GM21737 (cell line): ENCODE measurements at regions not wholly inside any gene's neighbourhood (a gene's known extent, or its start where the extent isn't known, plus 50 kb on each side); places are given as distances from the start of the nearest gene placed in this dataset.

Source experiments
- ATAC-seq: cut with Tn5 transposase; IDR thresholded peaks from one replicate; pipeline ENCODE4 v1.9.1; 2021; ENCODE audit warnings: mild to moderate bottlenecking, moderate library complexity; ENCODE audit not compliant: unreplicated experiment

DNA sequence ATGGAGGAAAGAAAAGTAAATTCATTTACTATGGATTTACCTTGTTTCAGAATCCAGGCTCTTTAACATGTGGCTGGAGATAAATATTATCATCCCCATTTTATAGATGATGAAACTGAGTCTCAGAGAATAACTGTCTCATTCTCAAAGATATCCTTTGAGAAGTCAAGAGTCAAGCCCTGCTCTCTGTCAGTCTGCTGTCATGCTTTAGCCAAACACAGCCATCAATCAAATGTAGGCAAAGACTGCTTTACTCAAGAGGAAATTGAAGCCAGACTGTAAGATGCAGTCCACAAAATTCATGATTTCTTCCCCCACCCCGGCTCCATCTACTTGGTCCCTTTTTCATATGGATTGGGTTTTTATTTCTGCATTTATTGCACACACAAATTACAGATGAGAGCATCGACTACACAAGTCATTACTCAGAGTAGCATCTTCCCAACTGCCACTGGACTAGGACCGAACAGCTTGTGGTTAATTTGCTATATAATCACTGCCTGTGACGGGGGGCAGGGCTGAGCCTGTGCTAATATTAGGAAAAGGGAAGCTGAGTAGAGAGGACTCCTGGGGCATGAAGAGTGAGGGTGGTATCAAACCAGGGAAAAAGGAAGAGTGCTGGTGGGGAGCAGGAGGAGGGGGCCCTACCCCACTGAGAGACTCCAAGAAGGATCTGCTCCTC lies 102.7 kb upstream of the TOP1 start:
- no peak for ATAC-seq

GRCh38 chr20:40926928-40927327 lies 101.7 kb upstream of the TOP1 start:
- ATAC-seq, result no peak

DNA sequence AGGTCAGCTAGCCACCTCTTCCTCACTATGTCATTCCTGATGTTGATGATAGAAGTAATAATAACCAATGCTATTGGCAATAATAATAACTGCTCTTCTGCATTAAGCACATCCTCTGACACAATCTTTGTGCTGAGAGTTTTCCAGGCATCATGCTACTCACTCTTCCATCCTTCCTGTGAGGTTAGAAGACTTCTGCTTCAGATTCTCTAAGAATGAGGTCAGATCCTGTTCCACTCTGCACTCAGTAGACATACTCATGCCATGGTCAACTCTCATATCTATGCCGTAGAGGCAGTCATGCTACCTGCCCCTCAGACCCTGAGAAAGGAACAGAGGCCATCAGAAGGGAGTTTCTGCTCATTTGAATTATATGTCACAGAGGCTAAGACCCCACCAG lies 98.1 kb upstream of the TOP1 start:
- no peak for ATAC-seq

- ATAC-seq, result no peak
Observed at GRCh38 chr20:40931410-40932044, 97.1 kb upstream of the TOP1 start.

- no peak for ATAC-seq
Observed at GRCh38 chr20:40932436-40932835, 96.2 kb upstream of the TOP1 start.

DNA sequence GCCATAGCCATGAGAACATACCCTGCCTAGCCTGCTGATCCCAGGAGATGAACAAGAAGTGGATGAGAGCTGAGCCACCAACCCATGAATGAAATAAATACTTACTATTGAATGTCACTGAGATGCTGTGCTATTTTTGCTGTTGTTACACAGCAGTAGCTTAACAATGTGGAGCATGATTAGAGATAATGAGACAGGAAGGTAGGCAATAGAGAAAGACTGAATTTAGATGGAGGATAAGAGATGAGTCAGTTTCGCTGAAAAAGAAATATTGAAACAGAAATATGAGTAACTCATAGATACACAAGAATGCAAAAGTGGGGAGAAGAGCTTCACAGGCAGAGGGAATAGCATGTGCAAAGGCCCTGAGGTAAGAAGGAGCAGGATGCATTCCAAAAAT lies 94.9 kb upstream of the TOP1 start:
- ATAC-seq, result no peak

DNA sequence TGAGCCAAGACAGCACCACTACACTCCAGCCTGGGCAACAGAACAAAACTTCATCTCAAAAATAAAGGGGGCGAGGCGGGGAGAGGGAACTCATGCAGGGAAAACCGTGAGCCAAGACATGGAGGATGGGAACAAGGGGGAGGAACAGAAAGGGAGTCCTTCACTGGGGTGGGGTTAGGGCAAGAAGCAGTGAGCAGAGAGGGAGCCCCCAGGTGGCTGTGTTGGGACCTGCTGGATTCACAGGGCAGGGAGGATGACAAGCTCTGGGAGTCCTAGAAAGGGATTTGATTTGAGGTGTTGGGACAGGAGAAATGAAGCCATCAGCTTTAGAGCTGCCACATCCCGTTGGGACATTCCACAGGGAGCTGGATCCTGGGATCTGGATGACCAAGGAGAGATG lies 90.6 kb upstream of the TOP1 start:
- no peak for ATAC-seq

DNA sequence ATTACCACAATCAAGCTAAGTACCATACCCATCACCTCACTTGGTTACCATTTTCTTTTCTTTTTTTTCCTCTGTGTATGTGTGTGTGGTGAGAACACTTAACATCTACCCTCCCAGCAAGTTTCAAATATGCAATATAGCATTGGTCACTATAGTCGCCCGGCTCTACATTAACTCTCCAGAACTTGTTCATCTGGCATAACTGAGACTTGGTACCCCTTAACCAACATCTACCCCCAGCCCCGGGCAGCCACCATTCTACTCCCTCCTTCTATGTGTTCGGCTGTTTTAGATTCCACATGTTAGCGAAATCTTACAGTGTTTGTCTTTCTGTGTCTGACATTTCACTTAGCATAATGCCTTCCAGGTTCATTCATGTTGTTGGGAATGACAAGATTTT lies 89.0 kb upstream of the TOP1 start:
- no peak for ATAC-seq

- ATAC-seq, result no peak
Observed at GRCh38 chr20:40941133-40941610, 87.5 kb upstream of the TOP1 start.

- ATAC-seq, result no peak
Observed at GRCh38 chr20:40942006-40942405, 86.6 kb upstream of the TOP1 start.

DNA sequence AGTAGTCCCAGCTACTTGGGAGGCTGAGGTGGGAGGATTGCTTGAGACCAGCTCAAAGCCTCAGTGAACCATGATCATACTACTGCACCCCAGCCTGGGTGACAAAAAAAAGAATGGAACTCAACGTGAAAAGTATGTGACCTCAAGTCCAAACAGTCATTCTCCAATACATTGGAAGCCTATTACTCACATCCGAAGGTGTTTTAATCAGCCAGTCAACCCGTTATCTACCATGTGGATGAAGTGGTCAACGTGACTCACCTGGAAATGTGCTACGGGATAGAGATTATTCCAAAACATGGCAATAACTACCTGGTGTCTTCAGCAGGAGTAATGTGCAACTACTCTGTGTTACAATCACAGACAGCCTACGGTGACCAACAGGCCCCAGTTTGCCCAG lies 85.8 kb upstream of the TOP1 start:
- no peak for ATAC-seq

DNA sequence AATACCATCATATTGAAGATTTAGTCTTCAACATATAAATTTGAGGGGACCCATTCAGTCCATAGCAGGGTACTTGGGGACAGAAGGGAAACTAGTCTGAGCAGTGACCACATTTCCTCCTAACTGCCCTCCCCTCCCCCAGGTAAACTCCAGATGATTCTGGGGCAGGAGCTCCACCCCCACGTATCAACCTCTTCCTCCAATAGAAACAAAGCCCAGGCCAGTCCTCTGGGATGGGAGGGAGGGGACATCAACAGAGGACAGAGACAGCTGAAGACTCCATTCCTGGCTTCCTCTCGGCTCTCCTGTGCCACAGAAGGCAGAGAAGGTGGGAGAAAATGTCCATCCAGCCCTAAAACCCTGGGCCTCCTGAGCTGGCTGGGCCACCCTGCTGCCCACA lies 85.0 kb upstream of the TOP1 start:
- no peak for ATAC-seq

DNA sequence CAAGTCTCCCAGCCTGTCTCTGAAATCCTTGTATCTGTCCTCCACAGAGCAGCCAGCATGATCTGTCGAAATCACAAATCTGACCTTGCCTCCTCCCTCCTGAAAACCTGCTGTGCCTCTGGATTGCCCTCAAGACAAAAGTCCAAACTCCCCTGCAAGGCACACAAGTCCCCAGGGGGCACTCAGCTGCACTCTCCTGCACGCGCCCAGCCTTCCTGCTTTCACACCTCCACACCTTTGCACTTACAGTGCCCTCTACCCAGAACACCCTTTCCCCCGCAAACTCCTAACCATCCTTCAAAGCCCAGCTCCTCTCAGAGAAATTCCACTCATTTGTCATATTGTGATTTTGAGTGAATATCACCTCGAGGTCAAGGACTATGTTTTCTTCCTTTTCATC lies 83.4 kb upstream of the TOP1 start:
- ATAC-seq, result no peak

DNA sequence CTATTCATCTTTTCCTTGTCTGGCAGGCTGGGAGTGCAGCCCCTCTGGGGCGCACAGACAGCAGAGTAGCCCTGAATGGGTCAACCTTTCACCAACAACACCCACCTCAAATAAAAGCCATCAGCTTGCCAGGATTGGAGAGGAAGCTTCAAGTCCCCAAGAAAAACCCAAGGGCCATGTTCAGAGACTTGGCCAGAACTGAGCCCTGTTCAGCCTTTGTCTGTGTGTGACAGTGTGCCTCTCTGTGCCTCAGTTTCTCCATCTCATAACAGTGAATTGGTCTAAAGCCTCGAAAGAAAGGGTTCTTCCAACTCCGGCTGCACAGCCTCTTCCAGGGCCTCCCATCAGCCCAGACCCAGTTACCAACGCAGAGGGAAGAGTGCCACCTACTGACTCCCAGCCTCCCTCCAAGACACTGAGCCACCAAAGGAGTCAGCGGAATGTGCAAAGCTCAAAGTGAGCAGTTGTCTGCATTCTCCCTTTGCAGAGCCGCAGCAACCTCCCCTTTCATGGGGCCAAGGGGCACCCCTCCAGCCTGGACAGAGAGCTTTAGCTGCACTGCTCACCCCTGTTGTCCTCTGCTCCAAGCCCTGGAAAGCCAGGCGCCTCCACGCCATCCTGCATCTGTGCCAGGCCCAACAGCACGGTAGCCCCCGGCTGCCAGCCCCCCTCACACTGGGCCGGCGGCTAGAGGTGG lies 82.7 kb upstream of the TOP1 start:
- no peak for ATAC-seq

DNA sequence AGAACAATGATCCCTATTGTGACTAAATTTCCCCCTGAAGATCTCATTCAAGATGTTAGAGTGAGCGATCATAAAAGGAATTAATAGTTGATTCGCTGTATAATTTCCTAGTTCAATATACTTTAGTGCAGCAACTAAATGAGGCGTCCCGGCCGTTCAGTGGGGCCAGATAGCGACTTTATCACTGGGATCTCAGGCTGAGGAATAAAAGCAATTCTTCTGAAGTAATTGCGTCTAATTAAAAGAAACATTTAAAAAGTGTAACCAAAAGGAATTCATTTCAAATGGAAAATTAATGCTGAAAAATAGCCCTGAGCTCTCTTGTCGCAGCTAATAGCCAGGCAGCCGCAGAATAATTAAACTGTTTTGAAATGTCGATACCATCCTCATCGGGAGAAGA lies 82.2 kb upstream of the TOP1 start:
- no peak for ATAC-seq

DNA sequence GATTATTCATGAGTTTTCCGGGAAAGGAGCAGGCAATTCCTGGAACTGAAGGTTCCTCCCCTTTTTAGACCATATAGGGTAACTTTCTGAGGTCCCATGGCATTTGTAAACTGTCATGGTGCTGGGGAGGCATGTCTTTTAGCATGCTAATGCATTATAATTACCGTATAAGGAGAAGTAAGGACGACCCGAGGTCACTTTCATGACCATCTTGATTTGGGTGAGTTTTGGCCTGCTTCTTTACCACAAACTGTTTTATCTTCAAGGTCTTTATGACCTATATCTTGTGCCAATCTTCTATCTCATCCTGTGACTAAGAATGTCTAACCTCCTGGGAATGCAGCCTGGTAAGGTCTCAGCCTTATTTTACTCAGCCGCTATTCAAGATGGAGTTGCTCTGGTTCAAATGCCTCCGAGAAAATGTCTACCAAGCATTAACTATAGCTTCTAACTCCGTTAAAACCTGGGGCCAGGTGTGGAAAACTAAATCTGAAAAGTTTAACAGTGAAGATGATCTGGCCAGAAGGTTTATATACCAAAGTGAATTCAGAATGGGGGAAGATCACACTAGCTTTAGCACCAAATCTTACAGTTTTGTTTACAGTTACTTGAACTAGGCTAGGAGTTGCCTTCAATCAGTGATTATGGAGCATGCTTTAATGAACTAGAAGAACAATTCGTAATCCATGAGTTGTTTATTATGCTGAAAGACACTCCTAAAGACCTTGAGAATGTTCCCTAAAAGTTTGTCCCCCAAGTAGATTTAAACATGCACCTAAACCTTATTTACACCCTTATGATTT lies 80.0 kb upstream of the TOP1 start:
- no peak for ATAC-seq

DNA sequence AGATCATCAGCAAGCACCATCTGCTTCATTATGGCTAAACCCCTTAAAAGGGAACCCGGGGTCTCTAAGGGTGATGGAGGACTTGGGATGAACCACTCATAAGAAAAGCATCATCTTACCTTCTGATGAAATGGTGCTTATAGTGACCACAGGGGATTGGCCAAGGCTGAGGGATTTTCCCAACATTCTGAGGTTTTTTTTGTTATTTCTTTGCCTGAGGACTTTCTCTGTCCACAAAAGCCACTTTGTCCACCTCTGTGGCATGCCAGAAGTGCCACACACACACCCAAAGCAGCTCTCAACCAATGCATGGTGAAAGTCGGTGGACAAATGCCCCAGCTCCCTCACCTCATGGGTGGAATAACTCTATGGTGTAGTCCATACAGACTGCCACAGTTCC lies 79.3 kb upstream of the TOP1 start:
- no peak for ATAC-seq

DNA sequence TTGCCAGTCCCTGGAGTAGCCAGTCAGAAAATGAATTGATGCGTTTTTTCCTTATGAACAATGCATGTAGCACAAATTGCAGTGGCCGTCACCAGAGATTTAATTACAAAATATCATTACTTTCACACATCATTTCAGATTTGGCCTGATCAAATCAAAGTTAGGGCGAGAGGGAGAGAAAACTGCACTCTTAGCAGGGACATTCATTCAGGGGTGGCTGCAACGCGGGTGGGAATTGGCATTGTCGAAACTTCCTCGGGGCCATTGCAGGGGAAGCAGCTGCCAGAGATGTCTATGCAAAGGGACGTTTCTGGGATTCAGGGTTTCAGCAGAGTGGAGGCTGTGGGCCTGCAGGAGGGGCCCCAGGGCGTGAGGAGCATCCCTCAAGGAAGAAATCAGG lies 76.5 kb upstream of the TOP1 start:
- no peak for ATAC-seq

DNA sequence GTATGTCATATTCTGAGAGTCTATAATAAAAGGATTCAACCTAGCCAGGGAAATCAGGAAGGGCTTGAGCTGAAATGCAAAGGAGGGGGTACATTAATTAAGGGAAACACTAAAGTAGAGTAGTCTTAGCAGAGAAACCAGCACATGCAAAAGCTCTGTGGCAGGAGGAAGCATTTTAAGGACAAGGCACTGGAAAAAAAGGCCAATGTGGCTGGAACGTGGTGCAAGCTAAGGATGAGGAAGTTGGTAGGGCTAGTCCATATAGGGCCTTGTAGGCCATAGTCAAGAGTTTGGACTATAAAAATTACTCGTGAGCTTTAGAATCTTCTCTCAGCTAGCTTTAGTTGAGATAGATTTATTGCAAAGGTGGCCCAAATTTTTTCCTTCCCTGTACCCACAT lies 75.2 kb upstream of the TOP1 start:
- ATAC-seq, result no peak

GRCh38 chr20:40953856-40954255 lies 74.8 kb upstream of the TOP1 start:
- ATAC-seq, result no peak

DNA sequence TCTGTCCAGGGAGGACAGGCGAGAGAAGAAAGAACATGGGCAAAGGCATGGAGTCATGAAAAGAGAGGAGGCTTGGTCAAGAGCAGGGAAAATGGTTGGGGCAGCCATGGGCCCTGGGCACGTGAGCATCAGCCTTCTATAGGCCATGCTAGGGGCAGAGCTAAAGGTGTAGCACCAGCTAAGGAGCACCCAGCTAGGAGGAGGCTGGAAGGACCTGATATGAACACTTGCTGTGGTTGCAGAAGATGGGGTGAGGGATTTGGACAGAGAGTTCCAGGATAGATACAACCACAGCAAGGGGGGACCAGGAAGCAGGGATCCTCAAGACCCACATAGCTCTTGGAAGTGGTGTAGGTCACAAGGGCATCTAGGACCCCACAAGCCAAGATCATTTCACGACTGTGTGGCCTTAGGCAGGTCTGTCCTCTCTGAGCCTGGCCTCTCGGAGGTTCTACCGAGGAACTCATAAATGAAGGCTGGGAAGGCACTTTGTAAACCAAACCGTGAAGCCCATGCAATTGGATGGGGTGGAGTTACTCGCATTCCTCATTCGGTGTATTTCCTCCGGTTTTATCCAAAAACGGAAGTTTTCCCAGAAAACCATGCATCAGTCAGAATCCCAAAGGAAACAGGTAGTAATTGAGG lies 74.0 kb upstream of the TOP1 start:
- no peak for ATAC-seq
